Uterus (tissue), 3 donors: ENCODE measurements at regions not wholly inside any gene's neighbourhood (a gene's known extent, or its start where the extent isn't known, plus 50 kb on each side); places are given as distances from the start of the nearest gene placed in this dataset.
"Not testable (repeated sequence)": the region's sequence is repeated elsewhere in the genome, so short reads cannot be mapped to it uniquely, and the experiment has no call there.

Source experiments
- DNase-seq, 2 donors: peaks; one replicate each; pipeline ENCODE4 v3.0.0-alpha.2; 2019 to 2020
- H3K27ac ChIP-seq, 2 donors: fragments of 200-600 bp; sonication (generic); 1 replicate in 1 of 2; 2 replicates in 1 of 2; pipeline ENCODE4 v1.5.1; 2016 to 2018
- H3K27me3 ChIP-seq, 2 donors: fragments of 200-600 bp; sonication (generic); one replicate each; pipeline ENCODE4 v1.5.1; 2018 to 2019; ENCODE audit warnings: control low read depth in 1 of 2
- H3K36me3 ChIP-seq, 2 donors: fragments of 200-600 bp; sonication (generic); one replicate each; pipeline ENCODE4 v1.5.1; 2019; ENCODE audit warnings: control low read depth in 1 of 2
- H3K4me1 ChIP-seq, 2 donors: fragments of 200-600 bp; sonication (generic); one replicate each; pipeline ENCODE4 v1.5.1; 2018 to 2019; ENCODE audit warnings: control low read depth in 1 of 2
- H3K4me3 ChIP-seq, 2 donors: fragments of 200-600 bp; sonication (generic); 1 replicate in 1 of 2; 2 replicates in 1 of 2; pipeline ENCODE4 v1.5.1; 2018 to 2019; ENCODE audit warnings: mild to moderate bottlenecking in 1 of 2
- H3K9me3 ChIP-seq, 2 donors: fragments of 200-600 bp; sonication (generic); one replicate each; pipeline ENCODE4 v1.5.1; 2019; ENCODE audit warnings: control low read depth in 1 of 2
- CTCF ChIP-seq, 4 experiments: fragments of 200-600 bp in 2 of 4; fragments of 450-650 bp in 2 of 4; sonication (generic) in 2 of 4; IDR thresholded peaks; one replicate each; pipeline ENCODE4 v1.5.1; 2016 to 2019; ENCODE audit warnings: antibody characterized with exemption in 4 of 4, mild to moderate bottlenecking in 2 of 4, moderate library complexity in 1 of 4
- POLR2A ChIP-seq, 2 donors: fragments of 450-650 bp; IDR thresholded peaks; one replicate each; pipeline ENCODE4 v1.6.1; 2016; ENCODE audit warnings: antibody characterized with exemption in 2 of 2, mild to moderate bottlenecking in 1 of 2, moderate library complexity in 1 of 2
- intact Hi-C: fragments of 100-400 bp; cut with DNase I; formaldehyde crosslinking; loops from one replicate; pipeline ENCODE4 v1.15.1; 2023; ENCODE audit warnings: low total_unique reads
- donor health status: DM: yes; HTN: yes; CAD: no.

- intact Hi-C loops = no loop called here
- DNase-seq = no peak
- TF ChIP-seq CTCF (IDR thresholded peaks at IDR 0.05) = no peak
- TF ChIP-seq POLR2A (IDR thresholded peaks at IDR 0.05) = no peak
- Histone ChIP-seq H3K27me3 (no peaks in the 10 kb centered on the region), H3K4me1 (no peaks in the 10 kb centered on the region), H3K36me3 (no peaks in the 10 kb centered on the region), H3K4me3 (no peak overlapping the region), H3K27ac (no peak overlapping the region), H3K9me3 (no peaks in the 10 kb centered on the region)
These were observed 135.4 kb upstream of the EGLN3 start for GRCh38 chr14:34086223-34086757.

DNA sequence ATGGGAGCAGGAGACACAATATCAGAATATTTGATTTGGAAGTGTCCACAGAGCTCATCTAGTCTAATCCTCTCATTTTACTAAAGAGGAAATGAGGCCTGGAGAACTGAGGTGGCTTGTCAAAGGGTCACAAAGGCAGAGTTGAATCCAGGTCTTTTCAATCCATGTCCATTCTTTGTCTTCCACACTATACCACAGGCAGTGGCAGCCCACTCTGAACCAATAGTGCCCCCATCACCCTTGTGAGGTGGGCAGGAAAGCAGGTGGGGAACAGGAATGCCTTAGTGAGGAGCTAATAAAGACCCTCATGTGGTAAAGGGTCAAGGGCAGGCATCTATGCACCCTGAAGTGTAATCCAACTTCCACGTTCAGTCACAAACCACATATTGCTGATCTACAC, 134.8 kb upstream of the EGLN3 start:
- intact Hi-C loops = no loop called here
- no peaks in the 10 kb centered on the region for H3K4me1 ChIP-seq
- no peak overlapping the region for H3K4me3 ChIP-seq
- H3K27me3 ChIP-seq = no peaks in the 10 kb centered on the region
- TF ChIP-seq CTCF (IDR thresholded peaks at IDR 0.05) (no peak), POLR2A (IDR thresholded peaks at IDR 0.05) (no peak)
- no peak overlapping the region for H3K27ac ChIP-seq
- no peak for DNase-seq
- H3K36me3 ChIP-seq = no peaks in the 10 kb centered on the region
- H3K9me3 ChIP-seq = no peaks in the 10 kb centered on the region

- intact Hi-C loops = no loop called here
- H3K9me3 ChIP-seq = no peaks in the 10 kb centered on the region
- no peaks in the 10 kb centered on the region for H3K4me1 ChIP-seq
- no peaks in the 10 kb centered on the region for H3K36me3 ChIP-seq
- TF ChIP-seq CTCF (IDR thresholded peaks at IDR 0.05) = no peak
- no peak for TF ChIP-seq POLR2A (IDR thresholded peaks at IDR 0.05)
- DNase-seq = no peak
- H3K27ac ChIP-seq = no peak overlapping the region
- no peaks in the 10 kb centered on the region for H3K27me3 ChIP-seq
- no peak overlapping the region for H3K4me3 ChIP-seq
These were observed 130.8 kb upstream of the EGLN3 start for GRCh38 chr14:34081576-34082136.

GRCh38 chr14:34081101-34081575, 130.3 kb upstream of the EGLN3 start:
- intact Hi-C loops = no loop called here
- Histone ChIP-seq H3K36me3 (no peaks in the 10 kb centered on the region), H3K4me1 (no peaks in the 10 kb centered on the region), H3K9me3 (no peaks in the 10 kb centered on the region), H3K4me3 (no peak overlapping the region), H3K27me3 (no peaks in the 10 kb centered on the region), H3K27ac (no peak overlapping the region)
- TF ChIP-seq POLR2A (IDR thresholded peaks at IDR 0.05) (no peak), CTCF (IDR thresholded peaks at IDR 0.05) (no peak)
- no peak for DNase-seq

GRCh38 chr14:34079643-34080042, 128.8 kb upstream of the EGLN3 start:
- H3K27me3 ChIP-seq, H3K4me1 ChIP-seq, intact Hi-C loops, H3K4me3 ChIP-seq, DNase-seq, H3K9me3 ChIP-seq, H3K27ac ChIP-seq, H3K36me3 ChIP-seq: not testable (repeated sequence)
